GM18517 (cell line): ENCODE measurements at regions not wholly inside any gene's neighbourhood (a gene's known extent, or its start where the extent isn't known, plus 50 kb on each side); places are given as distances from the start of the nearest gene placed in this dataset.
"Not testable (repeated sequence)": the region's sequence is repeated elsewhere in the genome, so short reads cannot be mapped to it uniquely, and the experiment has no call there.

Experiments
- ATAC-seq: cut with Tn5 transposase; IDR thresholded peaks from one replicate; pipeline ENCODE4 v1.9.1; 2021; ENCODE audit warnings: mild to moderate bottlenecking, moderate library complexity; ENCODE audit not compliant: unreplicated experiment

GRCh38 chr4:71081192-71081591, 87.7 kb downstream of the DCK start:
- no peak for ATAC-seq

GRCh38 chr4:71093745-71094144, 100.3 kb downstream of the DCK start:
- ATAC-seq: no peak

- no peak for ATAC-seq
These were observed 100.8 kb downstream of the DCK start for GRCh38 chr4:71094201-71094600.

- ATAC-seq: no peak
These were observed 101.7 kb downstream of the DCK start for GRCh38 chr4:71095141-71095540.

- no peak for ATAC-seq
These were observed 102.1 kb downstream of the DCK start for GRCh38 chr4:71095545-71095944.

- ATAC-seq: no peak
These were observed 114.3 kb downstream of the DCK start for GRCh38 chr4:71107726-71108125.

GRCh38 chr4:71110499-71110898, 117.0 kb downstream of the DCK start:
- no peak for ATAC-seq

GRCh38 chr4:71111133-71111532, 117.7 kb downstream of the DCK start:
- ATAC-seq: not testable (repeated sequence)

- ATAC-seq: no peak
These were observed 119.8 kb downstream of the DCK start for GRCh38 chr4:71113294-71113693.

- ATAC-seq: no peak
These were observed 127.5 kb downstream of the DCK start for GRCh38 chr4:71120831-71121524.

GRCh38 chr4:71123951-71124350, 130.5 kb downstream of the DCK start:
- ATAC-seq: no peak

GRCh38 chr4:71125137-71125536, 131.7 kb downstream of the DCK start:
- no peak for ATAC-seq

GRCh38 chr4:71126719-71127118, 133.3 kb downstream of the DCK start:
- ATAC-seq: no peak

GRCh38 chr4:71130827-71131603, 137.6 kb downstream of the DCK start:
- ATAC-seq: no peak

GRCh38 chr4:71132486-71132885, 139.0 kb downstream of the DCK start:
- ATAC-seq: no peak

GRCh38 chr4:71133491-71133890, 140.0 kb downstream of the DCK start:
- no peak for ATAC-seq

GRCh38 chr4:71136071-71136470, 142.6 kb downstream of the DCK start:
- ATAC-seq: no peak

GRCh38 chr4:71138007-71138615, 144.7 kb downstream of the DCK start:
- ATAC-seq: no peak

GRCh38 chr4:71140563-71140962, 147.1 kb downstream of the DCK start:
- ATAC-seq: no peak

GRCh38 chr4:71141125-71141524, 147.7 kb downstream of the DCK start:
- peak; percentile 67 for ATAC-seq

GRCh38 chr4:71147261-71147660, 153.8 kb downstream of the DCK start:
- ATAC-seq: no peak

- ATAC-seq: no peak
These were observed 155.1 kb downstream of the DCK start for GRCh38 chr4:71148545-71148944.
